ENCODE measurements at regions not wholly inside any gene's neighbourhood (a gene's known extent, or its start where the extent isn't known, plus 50 kb on each side); places are given as distances from the start of the nearest gene placed in this dataset.
"Not testable (repeated sequence)": the region's sequence is repeated elsewhere in the genome, so short reads cannot be mapped to it uniquely, and the experiment has no call there.

GRCh38 chr5:118434522-118434921, 553.8 kb downstream of the DTWD2 start:
- no peak for DNase-seq (ENCODE audit: insufficient read length, low spot score)
- FAIRE-seq: no peak

- FAIRE-seq (no peak), DNase-seq (ENCODE audit: insufficient read length, low spot score) (no peak)
Measured at GRCh38 chr5:118430076-118430475, 558.3 kb downstream of the DTWD2 start.

GRCh38 chr5:118407958-118408357, 580.4 kb downstream of the DTWD2 start:
- DNase-seq (ENCODE audit: insufficient read length, low spot score): no peak
- no peak for FAIRE-seq

- no peak for FAIRE-seq
- DNase-seq (ENCODE audit: insufficient read length, low spot score): no peak
Measured at GRCh38 chr5:118405650-118406061, 582.7 kb downstream of the DTWD2 start.

GRCh38 chr5:118397236-118397635, 591.1 kb downstream of the DTWD2 start:
- FAIRE-seq (no peak), DNase-seq (ENCODE audit: insufficient read length, low spot score) (no peak)

- no peak for FAIRE-seq
- no peak for DNase-seq (ENCODE audit: insufficient read length, low spot score)
Measured at GRCh38 chr5:118392491-118392890, 595.9 kb downstream of the DTWD2 start.

GRCh38 chr5:118382931-118383330, 605.4 kb downstream of the DTWD2 start:
- FAIRE-seq; DNase-seq (ENCODE audit: insufficient read length, low spot score): not testable (repeated sequence)

- DNase-seq (ENCODE audit: insufficient read length, low spot score) (no peak), FAIRE-seq (no peak)
Measured at GRCh38 chr5:118379470-118379869, 608.9 kb downstream of the DTWD2 start.

- FAIRE-seq (no peak), DNase-seq (ENCODE audit: insufficient read length, low spot score) (no peak)
Measured at GRCh38 chr5:118378959-118379358, 609.4 kb downstream of the DTWD2 start.

- DNase-seq (ENCODE audit: insufficient read length, low spot score) (no peak), FAIRE-seq (no peak)
Measured at GRCh38 chr5:118377420-118377819, 610.9 kb downstream of the DTWD2 start.

GRCh38 chr5:118371973-118372831, 616.1 kb downstream of the DTWD2 start:
- no peak for FAIRE-seq
- no peak for DNase-seq (ENCODE audit: insufficient read length, low spot score)

- DNase-seq (ENCODE audit: insufficient read length, low spot score) (no peak), FAIRE-seq (no peak)
Measured at GRCh38 chr5:118366429-118366828, 621.9 kb downstream of the DTWD2 start.

- FAIRE-seq (no peak), DNase-seq (ENCODE audit: insufficient read length, low spot score) (no peak)
Measured at GRCh38 chr5:118365718-118366117, 622.6 kb downstream of the DTWD2 start.

- no peak for FAIRE-seq
Measured at GRCh38 chr5:118354797-118355196, 633.5 kb downstream of the DTWD2 start.

GRCh38 chr5:118353970-118354369, 634.4 kb downstream of the DTWD2 start:
- DNase-seq (ENCODE audit: insufficient read length, low spot score) (no peak), FAIRE-seq (no peak)

More at GRCh38 chr5:118354797-118355196, 633.5 kb downstream of the DTWD2 start:
- DNase-seq (ENCODE audit: insufficient read length, low spot score): no peak

GRCh38 chr5:118336468-118336867, 651.9 kb downstream of the DTWD2 start:
- no peak for DNase-seq (ENCODE audit: insufficient read length, low spot score)
- FAIRE-seq: no peak

- DNase-seq (ENCODE audit: insufficient read length, low spot score): no peak
- FAIRE-seq: no peak
Measured at GRCh38 chr5:118327389-118327788, 661.0 kb downstream of the DTWD2 start.

- FAIRE-seq: no peak
Measured at GRCh38 chr5:118326481-118327045, 661.8 kb downstream of the DTWD2 start.

GRCh38 chr5:118325931-118326330, 662.4 kb downstream of the DTWD2 start:
- DNase-seq (ENCODE audit: insufficient read length, low spot score) (no peak), FAIRE-seq (no peak)

More at GRCh38 chr5:118326481-118327045, 661.8 kb downstream of the DTWD2 start:
- no peak for DNase-seq (ENCODE audit: insufficient read length, low spot score)

GRCh38 chr5:118323723-118324122, 664.6 kb downstream of the DTWD2 start:
- FAIRE-seq; DNase-seq (ENCODE audit: insufficient read length, low spot score): not testable (repeated sequence)

- DNase-seq (ENCODE audit: insufficient read length, low spot score) (no peak), FAIRE-seq (no peak)
Measured at GRCh38 chr5:118321081-118321480, 667.3 kb downstream of the DTWD2 start.

- FAIRE-seq (no peak), DNase-seq (ENCODE audit: insufficient read length, low spot score) (no peak)
Measured at GRCh38 chr5:118320121-118320520, 668.2 kb downstream of the DTWD2 start.
